ENCODE measurements at regions not wholly inside any gene's neighbourhood (a gene's known extent, or its start where the extent isn't known, plus 50 kb on each side); places are given as distances from the start of the nearest gene placed in this dataset.
A peak's percentile ranks its signal among the peaks of the same experiment; 100 is the strongest.

DNA sequence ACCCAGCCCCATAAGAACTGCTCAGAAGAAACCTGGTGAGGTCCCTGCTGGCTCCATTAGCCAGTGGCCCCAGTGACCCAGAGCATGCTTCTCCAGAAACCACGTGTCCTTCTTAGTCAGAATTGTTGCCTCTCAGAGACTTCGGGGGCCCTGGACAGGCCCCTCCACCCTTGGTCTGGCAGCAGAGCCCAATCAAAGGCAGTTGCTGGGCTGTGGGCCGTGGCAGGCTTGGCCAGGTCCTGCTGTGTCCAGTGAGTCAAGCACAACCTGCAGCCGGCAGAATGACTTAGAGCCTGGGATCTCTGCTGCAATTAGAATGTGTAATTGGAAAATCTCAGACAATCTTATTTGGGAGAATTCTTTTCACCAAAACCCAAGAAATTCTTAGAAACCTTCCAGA is 502.0 kb upstream of the KLF4 start:
- H3K4me3 ChIP-seq (ENCODE audit: low read depth, low read length) = no peak overlapping the region
- DNase-seq (ENCODE audit: low read depth) = no peak
- TF ChIP-seq MYC (IDR thresholded peaks at IDR 0.05; ENCODE audit: low read depth, low read length) = no peak
- TF ChIP-seq CTCF (IDR thresholded peaks at IDR 0.05; ENCODE audit: low read depth, low read length) = no peak
- TF ChIP-seq POLR2A (IDR thresholded peaks at IDR 0.05; ENCODE audit: extremely low read depth, insufficient read length) = no peak
- TF ChIP-seq, protein P1, sequence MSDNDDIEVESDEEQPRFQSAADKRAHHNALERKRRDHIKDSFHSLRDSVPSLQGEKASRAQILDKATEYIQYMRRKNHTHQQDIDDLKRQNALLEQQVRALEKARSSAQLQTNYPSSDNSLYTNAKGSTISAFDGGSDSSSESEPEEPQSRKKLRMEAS (IDR thresholded peaks at IDR 0.05; ENCODE audit: low read depth, low read length) = no peak

- H3K4me3 ChIP-seq (ENCODE audit: low read depth, low read length) = no peak overlapping the region
- DNase-seq (ENCODE audit: low read depth) = peak; percentile 80
- TF ChIP-seq, protein P1 (IDR thresholded peaks at IDR 0.05; ENCODE audit: low read depth, low read length) = no peak
- TF ChIP-seq CTCF (IDR thresholded peaks at IDR 0.05; ENCODE audit: low read depth, low read length) = no peak
- no peak for TF ChIP-seq MYC (IDR thresholded peaks at IDR 0.05; ENCODE audit: low read depth, low read length)
- no peak for TF ChIP-seq POLR2A (IDR thresholded peaks at IDR 0.05; ENCODE audit: extremely low read depth, insufficient read length)
Observed at GRCh38 chr9:107989544-107989943, 500.0 kb upstream of the KLF4 start.

DNA sequence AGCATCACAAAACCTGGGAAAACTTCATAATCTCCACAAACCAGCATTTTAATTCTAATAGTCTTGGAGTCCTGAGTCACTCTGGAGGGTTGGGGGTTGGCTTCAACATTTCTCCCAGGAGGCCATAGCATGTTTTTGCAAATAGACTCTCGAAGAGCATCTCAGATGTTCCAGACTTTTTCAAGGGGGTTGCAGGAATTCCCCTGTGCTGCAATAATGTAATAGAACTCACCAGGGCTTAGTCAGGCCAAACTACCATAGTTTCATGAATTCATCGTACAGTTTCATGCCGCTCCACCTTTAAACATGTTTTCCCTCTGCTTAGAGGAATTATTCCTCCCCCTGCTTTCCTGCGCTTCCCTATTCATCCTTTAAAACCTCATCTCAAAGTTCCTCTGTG is 499.5 kb upstream of the KLF4 start:
- no peak for DNase-seq (ENCODE audit: low read depth)
- H3K4me3 ChIP-seq (ENCODE audit: low read depth, low read length) = no peak overlapping the region
- TF ChIP-seq, protein P1 (IDR thresholded peaks at IDR 0.05; ENCODE audit: low read depth, low read length) = no peak
- no peak for TF ChIP-seq CTCF (IDR thresholded peaks at IDR 0.05; ENCODE audit: low read depth, low read length)

- TF ChIP-seq CTCF (IDR thresholded peaks at IDR 0.05; ENCODE audit: low read depth, low read length) = no peak
- TF ChIP-seq POLR2A (IDR thresholded peaks at IDR 0.05; ENCODE audit: extremely low read depth, insufficient read length) = no peak
- TF ChIP-seq, protein P1 (IDR thresholded peaks at IDR 0.05; ENCODE audit: low read depth, low read length) = no peak
- TF ChIP-seq MYC (IDR thresholded peaks at IDR 0.05; ENCODE audit: low read depth, low read length) = no peak
- H3K4me3 ChIP-seq (ENCODE audit: low read depth, low read length) = no peak overlapping the region
Observed at GRCh38 chr9:107984956-107985355, 495.4 kb upstream of the KLF4 start.

DNA sequence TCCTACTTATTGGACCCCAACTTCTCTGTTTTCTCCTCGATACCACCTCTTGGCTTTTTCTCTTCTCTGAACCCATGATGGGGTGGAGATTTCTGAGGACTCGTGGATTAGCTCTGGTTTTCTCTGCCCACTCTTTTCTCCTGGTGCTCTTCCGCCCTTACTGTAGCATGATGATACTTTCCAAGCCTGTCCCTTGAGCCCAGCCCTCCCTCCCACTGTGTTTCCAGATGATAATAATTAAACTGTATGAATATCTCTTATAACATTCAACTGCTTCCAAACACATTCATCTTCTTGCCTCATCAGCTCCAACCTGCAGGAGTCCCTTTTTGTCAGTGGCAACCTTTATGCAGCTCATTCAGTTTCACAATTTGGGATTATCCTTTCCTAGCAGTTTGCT is 494.2 kb upstream of the KLF4 start:
- H3K4me3 ChIP-seq (ENCODE audit: low read depth, low read length) = no peak overlapping the region
- DNase-seq (ENCODE audit: low read depth) = no peak
- TF ChIP-seq POLR2A (IDR thresholded peaks at IDR 0.05; ENCODE audit: extremely low read depth, insufficient read length) (no peak), MYC (IDR thresholded peaks at IDR 0.05; ENCODE audit: low read depth, low read length) (no peak)
- TF ChIP-seq, protein P1 (IDR thresholded peaks at IDR 0.05; ENCODE audit: low read depth, low read length) = no peak

More at GRCh38 chr9:107984956-107985355, 495.4 kb upstream of the KLF4 start:
- no peak for DNase-seq (ENCODE audit: low read depth)

DNA sequence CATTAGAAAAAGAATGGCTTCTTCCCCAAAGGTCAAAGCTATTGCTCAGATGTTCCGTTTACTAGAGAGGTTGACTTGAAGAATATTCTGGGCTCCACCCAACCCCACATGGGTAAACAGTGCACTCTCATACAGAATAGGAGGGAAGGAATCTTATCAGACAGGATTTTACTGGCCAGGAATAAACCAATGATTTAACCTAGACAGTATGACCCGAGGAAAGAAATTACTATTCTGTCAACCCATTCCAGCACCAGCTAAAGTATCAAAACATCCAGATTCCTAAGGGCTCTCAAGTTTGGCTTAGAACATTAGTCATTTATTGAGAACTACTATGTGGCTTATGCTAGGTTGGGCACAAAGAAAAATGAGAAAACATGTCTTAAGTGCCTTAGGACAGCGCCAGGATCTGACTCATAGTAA is 493.6 kb upstream of the KLF4 start:
- no peak for TF ChIP-seq POLR2A (IDR thresholded peaks at IDR 0.05; ENCODE audit: extremely low read depth, insufficient read length)
- no peak for TF ChIP-seq CTCF (IDR thresholded peaks at IDR 0.05; ENCODE audit: low read depth, low read length)
- no peak overlapping the region for H3K4me3 ChIP-seq (ENCODE audit: low read depth, low read length)
- no peak for DNase-seq (ENCODE audit: low read depth)
